ENCODE measurements at regions not wholly inside any gene's neighbourhood (a gene's known extent, or its start where the extent isn't known, plus 50 kb on each side); places are given as distances from the start of the nearest gene placed in this dataset.

- TF ChIP-seq, protein P1, sequence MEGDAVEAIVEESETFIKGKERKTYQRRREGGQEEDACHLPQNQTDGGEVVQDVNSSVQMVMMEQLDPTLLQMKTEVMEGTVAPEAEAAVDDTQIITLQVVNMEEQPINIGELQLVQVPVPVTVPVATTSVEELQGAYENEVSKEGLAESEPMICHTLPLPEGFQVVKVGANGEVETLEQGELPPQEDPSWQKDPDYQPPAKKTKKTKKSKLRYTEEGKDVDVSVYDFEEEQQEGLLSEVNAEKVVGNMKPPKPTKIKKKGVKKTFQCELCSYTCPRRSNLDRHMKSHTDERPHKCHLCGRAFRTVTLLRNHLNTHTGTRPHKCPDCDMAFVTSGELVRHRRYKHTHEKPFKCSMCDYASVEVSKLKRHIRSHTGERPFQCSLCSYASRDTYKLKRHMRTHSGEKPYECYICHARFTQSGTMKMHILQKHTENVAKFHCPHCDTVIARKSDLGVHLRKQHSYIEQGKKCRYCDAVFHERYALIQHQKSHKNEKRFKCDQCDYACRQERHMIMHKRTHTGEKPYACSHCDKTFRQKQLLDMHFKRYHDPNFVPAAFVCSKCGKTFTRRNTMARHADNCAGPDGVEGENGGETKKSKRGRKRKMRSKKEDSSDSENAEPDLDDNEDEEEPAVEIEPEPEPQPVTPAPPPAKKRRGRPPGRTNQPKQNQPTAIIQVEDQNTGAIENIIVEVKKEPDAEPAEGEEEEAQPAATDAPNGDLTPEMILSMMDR (conservative IDR thresholded peaks at IDR 0.05; ENCODE audit: low read depth, low read length), result no peak
- TF ChIP-seq EZH2 (IDR thresholded peaks at IDR 0.05; ENCODE audit: low read length, unreplicated experiment), result no peak
Measured at GRCh38 chr1:222904451-222904850, 89.6 kb downstream of the DISP1 start.

Measured in PC-3 (cell line).